ENCODE measurements at regions not wholly inside any gene's neighbourhood (a gene's known extent, or its start where the extent isn't known, plus 50 kb on each side); places are given as distances from the start of the nearest gene placed in this dataset.

DNA sequence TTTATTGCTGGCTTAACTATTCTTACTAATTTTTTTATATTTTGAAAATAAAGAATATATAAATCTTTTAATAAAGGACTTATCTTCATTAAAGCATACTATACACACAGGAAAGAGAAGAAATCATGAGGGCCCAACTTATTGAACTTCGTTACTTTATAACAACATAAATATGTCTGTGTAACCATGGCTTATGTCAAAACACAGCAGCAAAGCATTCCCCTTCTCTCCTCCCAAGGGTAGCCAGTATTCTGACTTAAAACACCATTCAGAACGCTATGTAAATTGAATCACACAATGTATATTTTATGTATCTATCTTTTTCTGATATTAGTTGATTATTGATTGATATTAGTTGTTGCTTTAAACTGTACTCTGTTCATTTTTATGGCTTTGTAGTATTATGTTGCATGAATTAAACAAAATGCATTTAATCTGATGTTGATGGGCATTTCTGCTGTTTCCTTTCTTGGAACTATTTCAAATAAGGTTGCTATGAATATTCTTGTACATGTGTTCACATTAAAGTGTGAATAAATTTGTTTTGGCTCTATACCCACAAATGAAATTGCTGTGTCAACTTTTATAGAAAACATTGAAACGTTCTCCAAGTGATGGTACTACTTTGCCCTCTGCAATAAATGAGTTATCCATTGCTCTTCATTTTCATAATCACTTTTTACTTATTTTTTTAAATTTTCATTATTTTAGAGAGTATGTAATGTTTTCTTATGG is 188.7 kb downstream of the RND3 start:
- Mint-ChIP-seq H3K27ac (no peak overlapping the region), H3K4me3 (no peak overlapping the region), H3K27me3 (no peaks in the 10 kb centered on the region), H3K36me3 (ENCODE audit: low read depth) (no peaks in the 10 kb centered on the region), H3K9me3 (peaks cover 3% of the 10 kb centered on the region), H3K4me1 (ENCODE audit: low read depth) (no peaks in the 10 kb centered on the region)
- no peaks in the 10 kb centered on the region for H3K27me3 ChIP-seq (ENCODE audit: control insufficient read depth in 1 of 2, insufficient read depth in 2 of 2, low read length in 2 of 2)
- no peak overlapping the region for H3K27ac ChIP-seq (ENCODE audit: low read depth in 1 of 2, low read length in 2 of 2)
- no peaks in the 10 kb centered on the region for H3K9me3 ChIP-seq (ENCODE audit: control insufficient read depth in 1 of 2, insufficient read depth in 1 of 2, low read length in 2 of 2)
- DNase-seq (no peak), ATAC-seq (ENCODE audit: poor library complexity) (no peak)
- no peaks in the 10 kb centered on the region for H3K4me1 ChIP-seq (ENCODE audit: insufficient read depth, low read length)
- ChIA-PET CTCF (no interaction called here), POLR2A (no interaction called here)
- no peaks in the 10 kb centered on the region for H3K36me3 ChIP-seq (ENCODE audit: insufficient read depth, low read length)
- intact Hi-C loops (cut with DNase I, micrococcal nuclease), result no loop called here
- H3K4me3 ChIP-seq (ENCODE audit: low read length), result no peak overlapping the region
- TF ChIP-seq, protein P1, sequence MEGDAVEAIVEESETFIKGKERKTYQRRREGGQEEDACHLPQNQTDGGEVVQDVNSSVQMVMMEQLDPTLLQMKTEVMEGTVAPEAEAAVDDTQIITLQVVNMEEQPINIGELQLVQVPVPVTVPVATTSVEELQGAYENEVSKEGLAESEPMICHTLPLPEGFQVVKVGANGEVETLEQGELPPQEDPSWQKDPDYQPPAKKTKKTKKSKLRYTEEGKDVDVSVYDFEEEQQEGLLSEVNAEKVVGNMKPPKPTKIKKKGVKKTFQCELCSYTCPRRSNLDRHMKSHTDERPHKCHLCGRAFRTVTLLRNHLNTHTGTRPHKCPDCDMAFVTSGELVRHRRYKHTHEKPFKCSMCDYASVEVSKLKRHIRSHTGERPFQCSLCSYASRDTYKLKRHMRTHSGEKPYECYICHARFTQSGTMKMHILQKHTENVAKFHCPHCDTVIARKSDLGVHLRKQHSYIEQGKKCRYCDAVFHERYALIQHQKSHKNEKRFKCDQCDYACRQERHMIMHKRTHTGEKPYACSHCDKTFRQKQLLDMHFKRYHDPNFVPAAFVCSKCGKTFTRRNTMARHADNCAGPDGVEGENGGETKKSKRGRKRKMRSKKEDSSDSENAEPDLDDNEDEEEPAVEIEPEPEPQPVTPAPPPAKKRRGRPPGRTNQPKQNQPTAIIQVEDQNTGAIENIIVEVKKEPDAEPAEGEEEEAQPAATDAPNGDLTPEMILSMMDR (IDR thresholded peaks at IDR 0.05), result no peak

DNA sequence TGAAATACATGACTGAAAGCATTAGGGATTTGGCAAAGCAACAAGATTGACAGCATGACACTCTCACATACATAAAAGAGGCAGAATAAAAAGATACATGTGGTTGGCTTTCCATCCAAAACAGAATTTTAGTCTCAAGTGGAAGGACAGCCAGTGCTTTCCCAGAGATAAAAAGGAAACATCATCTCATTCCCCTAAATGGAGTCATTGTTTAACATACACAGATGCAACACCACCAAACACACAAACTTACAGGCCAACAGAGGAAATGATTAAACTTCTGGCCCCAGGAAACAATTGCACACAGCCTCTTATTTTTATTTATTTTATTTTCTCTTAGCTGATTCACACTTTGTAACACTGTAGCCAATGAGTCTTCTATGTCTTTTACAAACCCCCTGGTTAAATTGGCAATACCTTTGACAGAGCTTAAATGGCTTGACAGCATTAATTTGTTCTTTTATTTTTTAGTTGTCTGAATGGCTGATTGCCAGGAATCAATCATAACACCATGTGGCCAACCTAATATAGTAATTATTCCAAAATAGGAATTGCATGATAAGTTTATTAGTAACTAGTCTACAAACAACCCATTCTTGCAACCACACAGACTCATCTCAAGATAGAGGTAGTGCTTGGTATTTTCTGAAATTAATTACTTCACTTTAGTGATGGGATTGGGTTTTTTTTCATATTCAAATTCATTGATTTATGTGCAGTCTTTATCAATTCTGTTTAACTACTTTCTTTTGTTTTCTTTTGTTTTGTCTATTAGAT is 190.5 kb downstream of the RND3 start:
- no peaks in the 10 kb centered on the region for H3K4me1 Mint-ChIP-seq (ENCODE audit: low read depth)
- no peak overlapping the region for H3K4me3 Mint-ChIP-seq
- H3K27me3 Mint-ChIP-seq, result no peaks in the 10 kb centered on the region
- no peak for DNase-seq
- Histone ChIP-seq H3K9me3 (ENCODE audit: control insufficient read depth in 1 of 2, insufficient read depth in 1 of 2, low read length in 2 of 2) (no peaks in the 10 kb centered on the region), H3K4me3 (ENCODE audit: low read length) (no peak overlapping the region), H3K27ac (ENCODE audit: low read depth in 1 of 2, low read length in 2 of 2) (no peak overlapping the region), H3K4me1 (ENCODE audit: insufficient read depth, low read length) (no peaks in the 10 kb centered on the region), H3K36me3 (ENCODE audit: insufficient read depth, low read length) (no peaks in the 10 kb centered on the region), H3K27me3 (ENCODE audit: control insufficient read depth in 1 of 2, insufficient read depth in 2 of 2, low read length in 2 of 2) (no peaks in the 10 kb centered on the region)
- intact Hi-C loops (cut with DNase I, micrococcal nuclease), result no loop called here
- no peak for ATAC-seq (ENCODE audit: poor library complexity)
- TF ChIP-seq, protein P1 (IDR thresholded peaks at IDR 0.05), result no peak
- no peaks in the 10 kb centered on the region for H3K36me3 Mint-ChIP-seq (ENCODE audit: low read depth)
- H3K27ac Mint-ChIP-seq, result no peak overlapping the region
- POLR2A ChIA-PET, result no interaction called here
- CTCF ChIA-PET, result no interaction called here
- H3K9me3 Mint-ChIP-seq, result peaks cover 3% of the 10 kb centered on the region

DNA sequence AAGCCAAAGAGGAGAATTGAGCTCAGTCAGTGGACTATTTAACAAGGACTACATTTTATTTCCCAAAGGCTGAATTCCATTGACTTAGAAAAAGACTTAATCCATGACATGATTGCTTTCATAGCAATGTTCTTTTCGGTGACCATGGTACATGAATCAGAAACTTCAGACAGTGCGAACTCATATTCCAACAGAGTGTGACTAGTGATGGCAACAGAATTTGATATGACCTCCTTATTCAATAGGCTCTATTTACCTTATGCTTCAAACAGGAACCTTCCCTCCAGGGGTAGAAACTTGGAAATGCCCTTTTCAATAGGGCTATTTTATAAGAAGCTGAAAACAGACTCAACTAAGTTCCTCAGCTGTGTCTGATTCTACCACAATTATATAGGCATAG is 191.9 kb downstream of the RND3 start:
- Mint-ChIP-seq H3K36me3 (ENCODE audit: low read depth) (no peaks in the 10 kb centered on the region), H3K27ac (no peak overlapping the region), H3K4me3 (no peak overlapping the region), H3K9me3 (peaks cover 3% of the 10 kb centered on the region), H3K4me1 (ENCODE audit: low read depth) (no peaks in the 10 kb centered on the region), H3K27me3 (no peaks in the 10 kb centered on the region)
- DNase-seq (no peak), ATAC-seq (ENCODE audit: poor library complexity) (no peak)
- H3K36me3 ChIP-seq (ENCODE audit: insufficient read depth, low read length), result no peaks in the 10 kb centered on the region
- ChIA-PET CTCF (no interaction called here), POLR2A (no interaction called here)
- H3K27me3 ChIP-seq (ENCODE audit: control insufficient read depth in 1 of 2, insufficient read depth in 2 of 2, low read length in 2 of 2), result no peaks in the 10 kb centered on the region
- TF ChIP-seq, protein P1 (IDR thresholded peaks at IDR 0.05), result no peak
- intact Hi-C loops (cut with DNase I, micrococcal nuclease), result no loop called here
- no peaks in the 10 kb centered on the region for H3K9me3 ChIP-seq (ENCODE audit: control insufficient read depth in 1 of 2, insufficient read depth in 1 of 2, low read length in 2 of 2)
- H3K4me1 ChIP-seq (ENCODE audit: insufficient read depth, low read length), result no peaks in the 10 kb centered on the region
- no peak overlapping the region for H3K4me3 ChIP-seq (ENCODE audit: low read length)
- no peak overlapping the region for H3K27ac ChIP-seq (ENCODE audit: low read depth in 1 of 2, low read length in 2 of 2)

Measured in CD4-positive, alpha-beta T cell (primary cell).